ENCODE measurements at regions not wholly inside any gene's neighbourhood (a gene's known extent, or its start where the extent isn't known, plus 50 kb on each side); places are given as distances from the start of the nearest gene placed in this dataset.

DNA sequence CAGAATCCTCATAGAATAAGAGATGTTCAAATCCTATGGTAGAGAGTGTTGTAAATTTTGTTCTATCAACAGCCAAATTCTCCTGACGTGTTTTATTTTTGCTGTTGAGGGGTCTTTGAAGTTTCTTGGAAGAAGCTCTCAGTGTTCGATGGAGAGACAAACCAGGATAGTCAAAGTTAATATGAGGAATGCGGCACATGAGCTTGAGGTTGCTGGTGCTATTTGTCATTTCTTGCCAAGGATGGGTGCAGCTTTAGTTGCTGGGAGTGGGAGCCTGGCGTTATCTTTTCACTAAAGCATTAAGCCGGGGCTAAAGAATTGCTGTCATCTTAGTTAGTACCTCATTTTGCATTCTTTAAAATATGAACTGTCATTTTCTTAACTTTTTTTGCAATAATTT is 239.9 kb upstream of the CSNK1A1L start:
- intact Hi-C loops (cut with DNase I) = no loop called here
- TF ChIP-seq EP300 (IDR thresholded peaks at IDR 0.05) (no peak), POLR2A (IDR thresholded peaks at IDR 0.05) (no peak), POLR2AphosphoS5 (IDR thresholded peaks at IDR 0.05) (no peak)
- TF ChIP-seq, protein P1, sequence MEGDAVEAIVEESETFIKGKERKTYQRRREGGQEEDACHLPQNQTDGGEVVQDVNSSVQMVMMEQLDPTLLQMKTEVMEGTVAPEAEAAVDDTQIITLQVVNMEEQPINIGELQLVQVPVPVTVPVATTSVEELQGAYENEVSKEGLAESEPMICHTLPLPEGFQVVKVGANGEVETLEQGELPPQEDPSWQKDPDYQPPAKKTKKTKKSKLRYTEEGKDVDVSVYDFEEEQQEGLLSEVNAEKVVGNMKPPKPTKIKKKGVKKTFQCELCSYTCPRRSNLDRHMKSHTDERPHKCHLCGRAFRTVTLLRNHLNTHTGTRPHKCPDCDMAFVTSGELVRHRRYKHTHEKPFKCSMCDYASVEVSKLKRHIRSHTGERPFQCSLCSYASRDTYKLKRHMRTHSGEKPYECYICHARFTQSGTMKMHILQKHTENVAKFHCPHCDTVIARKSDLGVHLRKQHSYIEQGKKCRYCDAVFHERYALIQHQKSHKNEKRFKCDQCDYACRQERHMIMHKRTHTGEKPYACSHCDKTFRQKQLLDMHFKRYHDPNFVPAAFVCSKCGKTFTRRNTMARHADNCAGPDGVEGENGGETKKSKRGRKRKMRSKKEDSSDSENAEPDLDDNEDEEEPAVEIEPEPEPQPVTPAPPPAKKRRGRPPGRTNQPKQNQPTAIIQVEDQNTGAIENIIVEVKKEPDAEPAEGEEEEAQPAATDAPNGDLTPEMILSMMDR (IDR thresholded peaks at IDR 0.05) = no peak
- no peaks in the 10 kb centered on the region for H3K36me3 ChIP-seq
- H3K4me3 ChIP-seq = no peak overlapping the region
- peaks cover 0 to 39% (median 10%) of the 10 kb centered on the region in 4 donors for H3K4me1 ChIP-seq
- no peaks in the 10 kb centered on the region for H3K9me3 ChIP-seq
- DNase-seq = no peak
- 77 to 82% methylated on average over 5 of the region's 5 CpGs for WGBS, 2 donors
- no peaks in the 10 kb centered on the region for H3K27me3 ChIP-seq
- H3K27ac ChIP-seq = peak overlapping the region in 2 of 4 donors; percentile 2 to 36

DNA sequence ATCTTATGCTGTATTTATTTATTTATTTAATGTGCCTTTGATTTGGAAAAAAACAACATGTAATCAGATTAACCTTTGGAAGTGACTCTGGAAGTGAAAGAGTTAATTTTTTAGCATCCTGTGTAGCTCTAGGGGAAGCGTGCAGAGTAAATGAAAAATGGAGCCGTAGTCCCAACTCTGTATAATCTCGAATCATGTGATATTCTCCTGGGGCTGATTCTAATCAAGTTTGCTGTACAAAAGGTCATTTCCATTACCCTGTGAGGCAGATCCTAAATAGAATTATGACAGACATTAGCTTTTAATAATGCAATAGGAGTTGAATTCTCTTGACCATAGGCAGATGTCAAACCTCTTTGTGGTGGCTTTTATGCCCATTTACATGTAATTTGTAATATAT is 238.6 kb upstream of the CSNK1A1L start:
- Histone ChIP-seq H3K27me3 (no peaks in the 10 kb centered on the region), H3K9me3 (no peaks in the 10 kb centered on the region), H3K27ac (no peak overlapping the region), H3K4me3 (no peak overlapping the region), H3K36me3 (no peaks in the 10 kb centered on the region), H3K4me1 (peaks cover 0 to 39% (median 10%) of the 10 kb centered on the region in 4 donors)
- WGBS, 2 donors = 14 to 27% methylated on average over 3 of the region's 3 CpGs
- no peak for DNase-seq
- intact Hi-C loops (cut with DNase I) = no loop called here
- TF ChIP-seq, protein P1 (IDR thresholded peaks at IDR 0.05) = no peak
- TF ChIP-seq POLR2AphosphoS5 (IDR thresholded peaks at IDR 0.05) = no peak
- TF ChIP-seq EP300 (IDR thresholded peaks at IDR 0.05) = no peak
- no peak for TF ChIP-seq POLR2A (IDR thresholded peaks at IDR 0.05)

DNA sequence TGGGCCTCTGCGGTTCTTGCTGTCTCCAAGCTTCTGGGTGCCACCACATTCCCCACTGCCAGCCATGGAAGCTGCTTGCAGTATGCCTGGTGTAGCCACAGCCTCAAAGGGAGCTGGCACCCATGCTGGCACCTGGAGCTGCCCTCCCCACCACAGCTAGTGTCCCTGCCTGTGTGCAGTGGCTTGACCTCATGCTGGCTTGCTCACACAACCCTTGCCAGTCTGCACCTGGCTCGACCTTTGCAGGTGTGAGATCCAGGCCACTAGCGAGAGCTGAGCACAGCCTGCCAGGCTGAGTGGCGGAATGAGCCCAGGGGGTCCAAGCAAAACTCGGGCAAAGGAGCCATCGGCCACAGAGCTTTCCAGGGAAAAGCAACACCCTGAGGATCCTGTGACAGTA is 236.7 kb upstream of the CSNK1A1L start:
- DNase-seq = no peak
- intact Hi-C loops (cut with DNase I) = no loop called here
- no peaks in the 10 kb centered on the region for H3K36me3 ChIP-seq
- H3K4me1 ChIP-seq = peaks cover 0 to 37% (median 9%) of the 10 kb centered on the region in 4 donors
- no peaks in the 10 kb centered on the region for H3K27me3 ChIP-seq
- H3K27ac ChIP-seq = no peak overlapping the region
- no peaks in the 10 kb centered on the region for H3K9me3 ChIP-seq
- TF ChIP-seq POLR2A (IDR thresholded peaks at IDR 0.05) (no peak), POLR2AphosphoS5 (IDR thresholded peaks at IDR 0.05) (no peak)
- WGBS, 2 donors = 71 to 89% methylated on average over 6 of the region's 6 CpGs
- H3K4me3 ChIP-seq = no peak overlapping the region

DNA sequence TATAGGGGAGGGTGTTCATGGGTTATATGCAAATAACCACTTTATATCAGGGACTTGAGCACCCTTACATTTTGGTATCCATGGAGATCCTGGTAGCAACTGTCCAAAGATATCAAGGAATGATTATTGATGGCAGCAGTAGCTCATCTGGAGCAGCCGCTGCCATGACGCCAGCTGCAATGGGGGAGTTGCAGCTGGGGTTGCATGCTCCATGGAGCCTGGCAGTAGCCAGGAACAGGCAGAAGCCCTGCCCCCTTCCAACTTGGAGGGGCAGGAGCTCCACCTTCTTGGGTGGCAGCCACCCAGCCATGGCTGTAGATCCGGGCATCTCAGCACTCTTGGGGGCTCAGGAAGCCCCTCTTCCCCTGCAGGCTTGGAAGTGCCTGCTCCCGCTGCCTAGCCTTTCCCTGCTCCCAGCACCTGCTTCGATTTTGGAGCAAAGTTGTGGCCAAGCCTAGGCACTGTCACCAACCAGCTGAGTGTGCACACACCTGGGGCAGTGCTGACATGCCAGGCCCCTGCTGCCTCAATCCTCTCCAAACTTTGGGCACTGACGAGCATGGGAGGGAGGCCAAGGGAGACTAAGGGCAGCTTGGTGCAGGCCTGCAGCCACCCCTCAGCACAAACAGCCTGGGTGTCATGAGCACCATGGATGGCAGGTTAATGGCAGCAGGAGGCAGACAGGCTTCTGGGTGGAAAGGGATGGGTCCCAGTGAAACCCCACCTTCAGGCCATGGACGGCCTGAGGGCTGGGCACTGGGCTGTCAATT is 235.6 kb upstream of the CSNK1A1L start:
- DNase-seq = no peak
- Histone ChIP-seq H3K27ac (no peak overlapping the region), H3K27me3 (no peaks in the 10 kb centered on the region), H3K4me1 (peaks cover 0 to 27% (median 5%) of the 10 kb centered on the region in 4 donors), H3K4me3 (no peak overlapping the region), H3K36me3 (no peaks in the 10 kb centered on the region), H3K9me3 (no peaks in the 10 kb centered on the region)
- 66 to 74% methylated on average over 7 of the region's 7 CpGs for WGBS, 2 donors
- TF ChIP-seq POLR2A (IDR thresholded peaks at IDR 0.05) = no peak
- TF ChIP-seq, protein P1 (IDR thresholded peaks at IDR 0.05) = no peak
- TF ChIP-seq EP300 (IDR thresholded peaks at IDR 0.05) = no peak
- TF ChIP-seq POLR2AphosphoS5 (IDR thresholded peaks at IDR 0.05) = no peak
- intact Hi-C loops (cut with DNase I) = no loop called here

DNA sequence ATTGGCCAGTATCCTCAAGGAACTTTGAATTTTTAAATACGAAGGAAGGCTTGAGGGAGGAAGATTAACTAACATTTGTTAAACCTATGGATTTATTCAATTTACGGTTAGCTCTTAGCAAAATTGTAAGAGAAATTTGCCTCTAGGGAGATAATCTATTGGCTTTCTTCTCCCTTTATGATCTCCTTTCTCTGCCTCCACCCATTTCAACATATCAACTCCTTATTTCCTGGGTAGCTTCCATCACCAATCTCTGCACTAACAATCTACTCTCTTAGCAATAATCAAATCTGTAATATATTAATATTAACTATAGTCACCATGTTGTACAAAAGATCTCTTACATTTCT is 233.9 kb upstream of the CSNK1A1L start:
- no peaks in the 10 kb centered on the region for H3K36me3 ChIP-seq
- intact Hi-C loops (cut with DNase I) = no loop called here
- peaks cover 0 to 10% (median 0%) of the 10 kb centered on the region in 4 donors for H3K4me1 ChIP-seq
- no peaks in the 10 kb centered on the region for H3K9me3 ChIP-seq
- 87 to 90% methylated on average over 2 of the region's 2 CpGs for WGBS, 2 donors
- no peak for DNase-seq
- no peaks in the 10 kb centered on the region for H3K27me3 ChIP-seq
- no peak overlapping the region for H3K27ac ChIP-seq
- TF ChIP-seq, protein P1 (IDR thresholded peaks at IDR 0.05) = no peak
- no peak for TF ChIP-seq POLR2A (IDR thresholded peaks at IDR 0.05)
- H3K4me3 ChIP-seq = no peak overlapping the region

Data from sigmoid colon (tissue), 6 donors.